ENCODE measurements at regions not wholly inside any gene's neighbourhood (a gene's known extent, or its start where the extent isn't known, plus 50 kb on each side); places are given as distances from the start of the nearest gene placed in this dataset.

DNA sequence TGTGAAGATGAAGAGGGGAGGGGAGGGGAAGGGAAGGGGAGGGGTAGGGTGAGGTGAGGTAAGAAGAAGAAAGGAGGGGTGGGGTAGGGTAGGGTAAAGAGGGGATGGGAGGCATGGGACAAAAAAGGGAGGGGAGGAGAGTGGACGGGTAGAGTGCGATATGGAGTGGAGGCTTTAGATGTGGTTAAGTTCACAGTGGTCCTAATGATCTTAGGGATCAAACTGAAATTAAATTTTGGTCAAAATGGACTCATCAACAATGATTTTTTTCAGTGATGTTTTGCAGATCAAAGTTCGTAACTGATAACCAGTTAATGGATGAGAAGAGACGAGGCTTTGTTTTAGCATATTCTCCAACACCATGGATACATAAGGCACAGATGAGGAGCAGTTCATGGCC, 513.9 kb upstream of the ACVR2A start:
- no peak overlapping the region for H3K27ac Mint-ChIP-seq (ENCODE audit: unreplicated experiment)
- peaks cover 1% of the 10 kb centered on the region for H3K27me3 Mint-ChIP-seq (ENCODE audit: low read depth)
- TF ChIP-seq, protein P1, sequence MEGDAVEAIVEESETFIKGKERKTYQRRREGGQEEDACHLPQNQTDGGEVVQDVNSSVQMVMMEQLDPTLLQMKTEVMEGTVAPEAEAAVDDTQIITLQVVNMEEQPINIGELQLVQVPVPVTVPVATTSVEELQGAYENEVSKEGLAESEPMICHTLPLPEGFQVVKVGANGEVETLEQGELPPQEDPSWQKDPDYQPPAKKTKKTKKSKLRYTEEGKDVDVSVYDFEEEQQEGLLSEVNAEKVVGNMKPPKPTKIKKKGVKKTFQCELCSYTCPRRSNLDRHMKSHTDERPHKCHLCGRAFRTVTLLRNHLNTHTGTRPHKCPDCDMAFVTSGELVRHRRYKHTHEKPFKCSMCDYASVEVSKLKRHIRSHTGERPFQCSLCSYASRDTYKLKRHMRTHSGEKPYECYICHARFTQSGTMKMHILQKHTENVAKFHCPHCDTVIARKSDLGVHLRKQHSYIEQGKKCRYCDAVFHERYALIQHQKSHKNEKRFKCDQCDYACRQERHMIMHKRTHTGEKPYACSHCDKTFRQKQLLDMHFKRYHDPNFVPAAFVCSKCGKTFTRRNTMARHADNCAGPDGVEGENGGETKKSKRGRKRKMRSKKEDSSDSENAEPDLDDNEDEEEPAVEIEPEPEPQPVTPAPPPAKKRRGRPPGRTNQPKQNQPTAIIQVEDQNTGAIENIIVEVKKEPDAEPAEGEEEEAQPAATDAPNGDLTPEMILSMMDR (IDR thresholded peaks at IDR 0.05) = no peak
- H3K36me3 Mint-ChIP-seq (ENCODE audit: low read depth) = no peaks in the 10 kb centered on the region
- H3K9me3 Mint-ChIP-seq (ENCODE audit: low read depth) = no peaks in the 10 kb centered on the region
- no peak for DNase-seq (ENCODE audit: low spot score)
- H3K4me3 Mint-ChIP-seq (ENCODE audit: unreplicated experiment) = no peak overlapping the region
- no peaks in the 10 kb centered on the region for H3K4me1 Mint-ChIP-seq (ENCODE audit: low read depth)

DNA sequence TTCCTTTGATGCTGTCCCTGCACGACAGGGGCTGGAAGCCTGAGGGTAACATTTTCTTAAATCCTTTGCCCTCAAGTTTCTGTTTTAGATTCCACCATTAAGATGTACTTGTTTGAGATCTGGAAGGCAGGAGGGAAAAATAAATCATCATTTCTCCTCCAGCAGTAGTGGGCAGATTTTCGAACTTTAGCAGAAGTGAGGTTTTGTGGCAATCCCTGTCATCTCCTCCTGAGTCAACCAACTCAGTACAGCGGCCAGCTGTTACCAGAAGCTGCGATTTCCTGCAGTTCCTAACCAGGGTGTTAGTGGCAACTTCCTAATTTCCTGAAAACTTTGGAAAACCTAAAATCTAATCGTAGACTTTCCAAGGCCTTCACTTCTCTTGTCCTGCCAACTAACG, 517.2 kb upstream of the ACVR2A start:
- no peak overlapping the region for H3K4me3 Mint-ChIP-seq (ENCODE audit: unreplicated experiment)
- H3K27me3 Mint-ChIP-seq (ENCODE audit: low read depth) = no peaks in the 10 kb centered on the region
- DNase-seq (ENCODE audit: low spot score) = no peak
- H3K36me3 Mint-ChIP-seq (ENCODE audit: low read depth) = no peaks in the 10 kb centered on the region
- no peaks in the 10 kb centered on the region for H3K9me3 Mint-ChIP-seq (ENCODE audit: low read depth)
- TF ChIP-seq, protein P1 (IDR thresholded peaks at IDR 0.05) = no peak
- H3K27ac Mint-ChIP-seq (ENCODE audit: unreplicated experiment) = no peak overlapping the region
- H3K4me1 Mint-ChIP-seq (ENCODE audit: low read depth) = no peaks in the 10 kb centered on the region

- Mint-ChIP-seq H3K4me1 (ENCODE audit: low read depth) (no peaks in the 10 kb centered on the region), H3K27ac (ENCODE audit: unreplicated experiment) (no peak overlapping the region), H3K4me3 (ENCODE audit: unreplicated experiment) (no peak overlapping the region), H3K36me3 (ENCODE audit: low read depth) (no peaks in the 10 kb centered on the region), H3K9me3 (ENCODE audit: low read depth) (peaks cover 2% of the 10 kb centered on the region), H3K27me3 (ENCODE audit: low read depth) (no peaks in the 10 kb centered on the region)
- TF ChIP-seq, protein P1 (IDR thresholded peaks at IDR 0.05) = no peak
- no peak for DNase-seq (ENCODE audit: low spot score)
Observed at GRCh38 chr2:147325990-147326389, 518.8 kb upstream of the ACVR2A start.

- H3K9me3 Mint-ChIP-seq (ENCODE audit: low read depth) = peaks cover 37% of the 10 kb centered on the region
- DNase-seq (ENCODE audit: low spot score) = no peak
- no peak overlapping the region for H3K27ac Mint-ChIP-seq (ENCODE audit: unreplicated experiment)
- no peaks in the 10 kb centered on the region for H3K4me1 Mint-ChIP-seq (ENCODE audit: low read depth)
- H3K36me3 Mint-ChIP-seq (ENCODE audit: low read depth) = no peaks in the 10 kb centered on the region
- no peak overlapping the region for H3K4me3 Mint-ChIP-seq (ENCODE audit: unreplicated experiment)
- TF ChIP-seq, protein P1 (IDR thresholded peaks at IDR 0.05) = no peak
- no peaks in the 10 kb centered on the region for H3K27me3 Mint-ChIP-seq (ENCODE audit: low read depth)
Observed at GRCh38 chr2:147320146-147320545, 524.7 kb upstream of the ACVR2A start.

- no peaks in the 10 kb centered on the region for H3K4me1 Mint-ChIP-seq (ENCODE audit: low read depth)
- no peak overlapping the region for H3K27ac Mint-ChIP-seq (ENCODE audit: unreplicated experiment)
- peaks cover under 1% of the 10 kb centered on the region for H3K27me3 Mint-ChIP-seq (ENCODE audit: low read depth)
- H3K36me3 Mint-ChIP-seq (ENCODE audit: low read depth) = no peaks in the 10 kb centered on the region
- no peak overlapping the region for H3K4me3 Mint-ChIP-seq (ENCODE audit: unreplicated experiment)
- peaks cover 4% of the 10 kb centered on the region for H3K9me3 Mint-ChIP-seq (ENCODE audit: low read depth)
- TF ChIP-seq, protein P1 (IDR thresholded peaks at IDR 0.05) = no peak
- no peak for DNase-seq (ENCODE audit: low spot score)
Observed at GRCh38 chr2:147311058-147311430, 533.8 kb upstream of the ACVR2A start.
